ENCODE measurements at regions not wholly inside any gene's neighbourhood (a gene's known extent, or its start where the extent isn't known, plus 50 kb on each side); places are given as distances from the start of the nearest gene placed in this dataset.
"Not testable (repeated sequence)": the region's sequence is repeated elsewhere in the genome, so short reads cannot be mapped to it uniquely, and the experiment has no call there.

- not testable (repeated sequence) for DNase-seq (ENCODE audit: low read depth)
These were observed 166.0 kb upstream of the CCL2 start for GRCh38 chr17:34089042-34089441.

GRCh38 chr17:34090593-34090992 is 164.5 kb upstream of the CCL2 start:
- DNase-seq (ENCODE audit: low read depth) = no peak

- DNase-seq (ENCODE audit: low read depth) = no peak
These were observed 163.1 kb upstream of the CCL2 start for GRCh38 chr17:34091975-34092374.

GRCh38 chr17:34095106-34095505 is 160.0 kb upstream of the CCL2 start:
- DNase-seq (ENCODE audit: low read depth) = no peak

GRCh38 chr17:34098699-34099098 is 156.4 kb upstream of the CCL2 start:
- DNase-seq (ENCODE audit: low read depth) = no peak

- no peak for DNase-seq (ENCODE audit: low read depth)
These were observed 155.1 kb upstream of the CCL2 start for GRCh38 chr17:34099859-34100515.

- no peak for DNase-seq (ENCODE audit: low read depth)
These were observed 148.1 kb upstream of the CCL2 start for GRCh38 chr17:34107019-34107418.

GRCh38 chr17:34110315-34110714 is 144.8 kb upstream of the CCL2 start:
- DNase-seq (ENCODE audit: low read depth) = no peak

GRCh38 chr17:34113089-34113488 is 142.0 kb upstream of the CCL2 start:
- DNase-seq (ENCODE audit: low read depth) = no peak

- DNase-seq (ENCODE audit: low read depth) = no peak
These were observed 140.9 kb upstream of the CCL2 start for GRCh38 chr17:34114174-34114573.

GRCh38 chr17:34116306-34116705 is 138.8 kb upstream of the CCL2 start:
- DNase-seq (ENCODE audit: low read depth) = no peak

- DNase-seq (ENCODE audit: low read depth) = no peak
These were observed 137.8 kb upstream of the CCL2 start for GRCh38 chr17:34117332-34117731.

GRCh38 chr17:34117811-34118210 is 137.3 kb upstream of the CCL2 start:
- no peak for DNase-seq (ENCODE audit: low read depth)

- no peak for DNase-seq (ENCODE audit: low read depth)
These were observed 136.5 kb upstream of the CCL2 start for GRCh38 chr17:34118564-34118963.

GRCh38 chr17:34121311-34121710 is 133.8 kb upstream of the CCL2 start:
- DNase-seq (ENCODE audit: low read depth) = no peak

GRCh38 chr17:34122515-34122914 is 132.6 kb upstream of the CCL2 start:
- DNase-seq (ENCODE audit: low read depth) = no peak

- DNase-seq (ENCODE audit: low read depth) = no peak
These were observed 130.1 kb upstream of the CCL2 start for GRCh38 chr17:34125010-34125409.

- no peak for DNase-seq (ENCODE audit: low read depth)
These were observed 129.2 kb upstream of the CCL2 start for GRCh38 chr17:34125921-34126320.

GRCh38 chr17:34126496-34126895 is 128.6 kb upstream of the CCL2 start:
- no peak for DNase-seq (ENCODE audit: low read depth)

GRCh38 chr17:34126965-34127364 is 128.1 kb upstream of the CCL2 start:
- DNase-seq (ENCODE audit: low read depth) = no peak

GRCh38 chr17:34130544-34130943 is 124.5 kb upstream of the CCL2 start:
- no peak for DNase-seq (ENCODE audit: low read depth)

GRCh38 chr17:34131386-34131785 is 123.7 kb upstream of the CCL2 start:
- no peak for DNase-seq (ENCODE audit: low read depth)

- no peak for DNase-seq (ENCODE audit: low read depth)
These were observed 121.7 kb upstream of the CCL2 start for GRCh38 chr17:34133350-34133749.

GRCh38 chr17:34135841-34136240 is 119.2 kb upstream of the CCL2 start:
- DNase-seq (ENCODE audit: low read depth) = no peak

GRCh38 chr17:34140006-34140405 is 115.1 kb upstream of the CCL2 start:
- DNase-seq (ENCODE audit: low read depth) = no peak

Measured in amniotic epithelial cell (primary cell).